ENCODE measurements at regions not wholly inside any gene's neighbourhood (a gene's known extent, or its start where the extent isn't known, plus 50 kb on each side); places are given as distances from the start of the nearest gene placed in this dataset.
"Not testable (repeated sequence)": the region's sequence is repeated elsewhere in the genome, so short reads cannot be mapped to it uniquely, and the experiment has no call there.

- DNase-seq, result no peak
Measured at GRCh38 chr7:98729121-98729520, 112.0 kb downstream of the NPTX2 start.

GRCh38 chr7:98730326-98730725, 113.2 kb downstream of the NPTX2 start:
- DNase-seq, result no peak

GRCh38 chr7:98731651-98732050, 114.6 kb downstream of the NPTX2 start:
- no peak for DNase-seq

- DNase-seq, result peak; percentile 38
Measured at GRCh38 chr7:98733036-98733435, 116.0 kb downstream of the NPTX2 start.

GRCh38 chr7:98735801-98736200, 118.7 kb downstream of the NPTX2 start:
- DNase-seq, result no peak

GRCh38 chr7:98736461-98736860, 119.4 kb downstream of the NPTX2 start:
- not testable (repeated sequence) for DNase-seq

GRCh38 chr7:98737176-98737575, 120.1 kb downstream of the NPTX2 start:
- DNase-seq, result no peak

- DNase-seq, result no peak
Measured at GRCh38 chr7:98740643-98741042, 123.6 kb downstream of the NPTX2 start.

- DNase-seq, result peak; percentile 52
Measured at GRCh38 chr7:98745722-98746318, 124.0 kb downstream of the TMEM130 start.

GRCh38 chr7:98748090-98748489, 121.7 kb downstream of the TMEM130 start:
- no peak for DNase-seq

GRCh38 chr7:98753176-98753575, 116.6 kb downstream of the TMEM130 start:
- DNase-seq, result no peak

- DNase-seq, result no peak
Measured at GRCh38 chr7:98753989-98754479, 115.8 kb downstream of the TMEM130 start.

- no peak for DNase-seq
Measured at GRCh38 chr7:98755138-98755898, 114.5 kb downstream of the TMEM130 start.

GRCh38 chr7:98758157-98758556, 111.7 kb downstream of the TMEM130 start:
- DNase-seq, result no peak

GRCh38 chr7:98760201-98760651, 109.6 kb downstream of the TMEM130 start:
- DNase-seq, result peak; percentile 46

GRCh38 chr7:98761225-98761624, 108.6 kb downstream of the TMEM130 start:
- no peak for DNase-seq

GRCh38 chr7:98762620-98763019, 107.2 kb downstream of the TMEM130 start:
- DNase-seq, result no peak

GRCh38 chr7:98763441-98763840, 106.4 kb downstream of the TMEM130 start:
- no peak for DNase-seq

GRCh38 chr7:98764946-98765345, 104.9 kb downstream of the TMEM130 start:
- no peak for DNase-seq

GRCh38 chr7:98770085-98770484, 99.7 kb downstream of the TMEM130 start:
- DNase-seq, result not testable (repeated sequence)

- peak; percentile 70 for DNase-seq
Measured at GRCh38 chr7:98771519-98771918, 98.3 kb downstream of the TMEM130 start.

- no peak for DNase-seq
Measured at GRCh38 chr7:98771941-98772603, 97.7 kb downstream of the TMEM130 start.

GRCh38 chr7:98774884-98775283, 94.9 kb downstream of the TMEM130 start:
- DNase-seq, result no peak

- DNase-seq, result no peak
Measured at GRCh38 chr7:98777051-98777450, 92.8 kb downstream of the TMEM130 start.
